ENCODE measurements at regions not wholly inside any gene's neighbourhood (a gene's known extent, or its start where the extent isn't known, plus 50 kb on each side); places are given as distances from the start of the nearest gene placed in this dataset.

- ChIA-PET CTCF (no interaction called here), POLR2A (no interaction called here)
- Histone ChIP-seq H3K79me2 (ENCODE audit: insufficient read depth) (no peaks in the 10 kb centered on the region), H3K27ac (ENCODE audit: low read depth in 2 of 2, low read length in 1 of 2) (no peak overlapping the region), H3F3A (replicated peaks; ENCODE audit: insufficient read depth) (no peaks in the 10 kb centered on the region), H4K20me1 (ENCODE audit: insufficient read depth) (no peaks in the 10 kb centered on the region), H3K9ac (no peak overlapping the region), H2AFZ (ENCODE audit: low read depth) (no peak overlapping the region), H3K27me3 (ENCODE audit: insufficient read depth) (no peaks in the 10 kb centered on the region), H3K4me1 (ENCODE audit: control insufficient read depth in 1 of 2, insufficient read depth in 2 of 2, low read depth in 1 of 2, low read length in 1 of 2) (peaks cover 0 to under 1% of the 10 kb centered on the region in 2 experiments; a peak in 1 of 4 replicates), H3K9me2 (no peaks in the 10 kb centered on the region), H3K4me3 (ENCODE audit: low read depth in 2 of 2, low read length in 1 of 2) (no peak overlapping the region), H3K4me2 (no peak overlapping the region), H3K36me3 (replicated peaks in 1 of 2; ENCODE audit: control insufficient read depth in 1 of 2, insufficient read depth in 2 of 2, low read length in 1 of 2) (no peaks in the 10 kb centered on the region), H3K9me3 (no peaks in the 10 kb centered on the region)
- TF ChIP-seq SMC3 (IDR thresholded peaks at IDR 0.05; ENCODE audit: low read depth, low read length) (no peak), FOXJ3 (CRISPR knock-in tag; IDR thresholded peaks at IDR 0.05) (no peak), SIN3A (IDR thresholded peaks at IDR 0.05; ENCODE audit: borderline replicate concordance, low read depth, low read length) (no peak), MXI1 (IDR thresholded peaks at IDR 0.05; ENCODE audit: low read depth, low read length) (no peak), RXRA (IDR thresholded peaks at IDR 0.05; ENCODE audit: borderline replicate concordance, low read depth) (no peak), GABPA (IDR thresholded peaks at IDR 0.05; ENCODE audit: low read depth) (no peak), USF2 (IDR thresholded peaks at IDR 0.05; ENCODE audit: borderline replicate concordance, low read depth, low read length) (no peak)
- no peak for DNase-seq
- WGBS (ENCODE audit: low lambda C conversion rate): 20% methylated on average over 1 of the region's 4 CpGs
Measured at GRCh38 chr3:159209459-159209858, 407.6 kb downstream of the MFSD1 start.

DNA sequence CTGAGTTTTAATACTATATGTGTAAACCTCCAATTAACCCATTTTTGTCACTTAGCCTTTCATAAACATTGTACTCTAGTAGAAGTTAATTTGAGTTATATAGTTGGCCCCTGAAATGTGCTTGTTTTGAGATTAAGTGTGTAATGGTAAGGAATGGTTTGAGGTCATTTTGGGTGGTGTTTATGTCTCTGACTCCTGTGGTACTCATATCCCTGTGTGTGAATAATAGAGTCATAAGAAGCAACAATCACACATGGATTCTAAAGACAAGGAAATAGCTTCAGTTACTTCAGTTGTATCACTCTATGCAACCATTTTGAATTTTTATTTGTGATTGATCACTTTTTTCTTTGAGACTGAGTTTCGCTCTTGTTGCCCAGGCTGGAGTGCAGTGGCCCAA, 408.5 kb downstream of the MFSD1 start:
- Histone ChIP-seq H3K4me3 (ENCODE audit: low read depth in 2 of 2, low read length in 1 of 2) (no peak overlapping the region), H4K20me1 (ENCODE audit: insufficient read depth) (no peaks in the 10 kb centered on the region), H3F3A (replicated peaks; ENCODE audit: insufficient read depth) (no peaks in the 10 kb centered on the region), H3K36me3 (replicated peaks in 1 of 2; ENCODE audit: control insufficient read depth in 1 of 2, insufficient read depth in 2 of 2, low read length in 1 of 2) (no peaks in the 10 kb centered on the region), H3K79me2 (ENCODE audit: insufficient read depth) (no peaks in the 10 kb centered on the region), H3K9me3 (no peaks in the 10 kb centered on the region), H3K4me1 (ENCODE audit: control insufficient read depth in 1 of 2, insufficient read depth in 2 of 2, low read depth in 1 of 2, low read length in 1 of 2) (peaks cover 0 to 2% of the 10 kb centered on the region in 2 experiments; a peak in 2 of 4 replicates), H2AFZ (ENCODE audit: low read depth) (no peak overlapping the region), H3K9ac (no peak overlapping the region), H3K27ac (ENCODE audit: low read depth in 2 of 2, low read length in 1 of 2) (no peak overlapping the region), H3K4me2 (no peak overlapping the region), H3K27me3 (ENCODE audit: insufficient read depth) (no peaks in the 10 kb centered on the region), H3K9me2 (no peaks in the 10 kb centered on the region)
- no peak for DNase-seq
- 85% methylated on average over 1 of the region's 1 CpG for whole genome bisulfite sequencing (ENCODE audit: low lambda C conversion rate)
- POLR2A ChIA-PET: no interaction called here
- CTCF ChIA-PET: no interaction called here
- TF ChIP-seq NRF1 (IDR thresholded peaks at IDR 0.05; ENCODE audit: low read depth, low read length) (no peak), POLR2AphosphoS5 (IDR thresholded peaks at IDR 0.05; ENCODE audit: low read depth, low read length) (no peak), GATA2 (CRISPR knock-in tag; IDR thresholded peaks at IDR 0.05) (no peak), EP300 (IDR thresholded peaks at IDR 0.05; ENCODE audit: borderline replicate concordance in 1 of 2, low read depth in 1 of 2, low read length in 1 of 2) (no peak), SMC3 (IDR thresholded peaks at IDR 0.05; ENCODE audit: low read depth, low read length) (no peak), JUND (IDR thresholded peaks at IDR 0.05) (no peak), TCF12 (IDR thresholded peaks at IDR 0.05) (no peak), USF2 (IDR thresholded peaks at IDR 0.05; ENCODE audit: borderline replicate concordance, low read depth, low read length) (no peak), MXI1 (IDR thresholded peaks at IDR 0.05; ENCODE audit: low read depth, low read length) (no peak), USF1 (IDR thresholded peaks at IDR 0.05; ENCODE audit: borderline replicate concordance, low read depth) (no peak), RXRA (IDR thresholded peaks at IDR 0.05; ENCODE audit: borderline replicate concordance, low read depth) (no peak), REST (IDR thresholded peaks at IDR 0.05; ENCODE audit: low read depth, low read length) (no peak), IRF3 (IDR thresholded peaks at IDR 0.05; ENCODE audit: low read depth, low read length) (no peak), RAD21 (IDR thresholded peaks at IDR 0.05; ENCODE audit: low read length) (no peak), RCOR1 (IDR thresholded peaks at IDR 0.05; ENCODE audit: low read length) (no peak)
- TF ChIP-seq, protein P1, sequence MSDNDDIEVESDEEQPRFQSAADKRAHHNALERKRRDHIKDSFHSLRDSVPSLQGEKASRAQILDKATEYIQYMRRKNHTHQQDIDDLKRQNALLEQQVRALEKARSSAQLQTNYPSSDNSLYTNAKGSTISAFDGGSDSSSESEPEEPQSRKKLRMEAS (IDR thresholded peaks at IDR 0.05; ENCODE audit: low read depth): no peak
